ENCODE measurements at regions not wholly inside any gene's neighbourhood (a gene's known extent, or its start where the extent isn't known, plus 50 kb on each side); places are given as distances from the start of the nearest gene placed in this dataset.

DNA sequence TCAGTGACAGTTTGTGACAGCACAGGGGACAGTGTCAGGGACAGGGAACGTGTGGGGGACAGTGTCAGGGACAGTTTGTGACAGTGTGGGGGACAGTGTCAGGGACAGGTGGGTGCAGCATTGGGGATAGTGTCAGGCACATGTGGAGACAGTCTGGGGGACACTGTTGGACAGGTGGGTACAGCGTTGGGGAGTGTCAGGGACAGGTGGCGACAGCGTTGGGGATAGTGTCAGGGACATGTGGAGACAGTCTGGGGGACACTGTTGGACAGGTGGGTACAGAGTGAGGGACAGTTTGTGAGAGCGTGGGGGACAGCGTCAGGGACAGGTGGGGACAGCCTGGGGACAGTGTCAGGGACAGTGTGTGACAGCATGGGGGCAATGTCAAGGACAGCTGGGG, 140.0 kb downstream of the TMEM121 start:
- TF ChIP-seq POLR2AphosphoS5 (IDR thresholded peaks at IDR 0.05) (no peak), EP300 (IDR thresholded peaks at IDR 0.05) (no peak), POLR2A (IDR thresholded peaks at IDR 0.05) (no peak)
- TF ChIP-seq, protein P1, sequence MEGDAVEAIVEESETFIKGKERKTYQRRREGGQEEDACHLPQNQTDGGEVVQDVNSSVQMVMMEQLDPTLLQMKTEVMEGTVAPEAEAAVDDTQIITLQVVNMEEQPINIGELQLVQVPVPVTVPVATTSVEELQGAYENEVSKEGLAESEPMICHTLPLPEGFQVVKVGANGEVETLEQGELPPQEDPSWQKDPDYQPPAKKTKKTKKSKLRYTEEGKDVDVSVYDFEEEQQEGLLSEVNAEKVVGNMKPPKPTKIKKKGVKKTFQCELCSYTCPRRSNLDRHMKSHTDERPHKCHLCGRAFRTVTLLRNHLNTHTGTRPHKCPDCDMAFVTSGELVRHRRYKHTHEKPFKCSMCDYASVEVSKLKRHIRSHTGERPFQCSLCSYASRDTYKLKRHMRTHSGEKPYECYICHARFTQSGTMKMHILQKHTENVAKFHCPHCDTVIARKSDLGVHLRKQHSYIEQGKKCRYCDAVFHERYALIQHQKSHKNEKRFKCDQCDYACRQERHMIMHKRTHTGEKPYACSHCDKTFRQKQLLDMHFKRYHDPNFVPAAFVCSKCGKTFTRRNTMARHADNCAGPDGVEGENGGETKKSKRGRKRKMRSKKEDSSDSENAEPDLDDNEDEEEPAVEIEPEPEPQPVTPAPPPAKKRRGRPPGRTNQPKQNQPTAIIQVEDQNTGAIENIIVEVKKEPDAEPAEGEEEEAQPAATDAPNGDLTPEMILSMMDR (IDR thresholded peaks at IDR 0.05): no peak
